SK-N-SH (cell line): ENCODE measurements at regions not wholly inside any gene's neighbourhood (a gene's known extent, or its start where the extent isn't known, plus 50 kb on each side); places are given as distances from the start of the nearest gene placed in this dataset.

Experiments
- CTCF ChIA-PET: fragments of 300-600, 350-600 bp; formaldehyde crosslinking; extraction: SDS; loops from one replicate; lab custom pipeline; 2021; lab: Yijun Ruan, JAX
- POLR2A ChIA-PET: fragments of 350-600 bp; sonication (Branson Sonifier 250); formaldehyde crosslinking; extraction: SDS; loops from one replicate; lab custom pipeline; 2020; ENCODE audit warnings: antibody characterized with exemption, inconsistent platforms; lab: Yijun Ruan, JAX
- DNase-seq: peaks from one replicate; pipeline ENCODE4 v3.0.0; 2012
- H2AFZ ChIP-seq: fragments of 200-600 bp; sonication (generic); 2 replicates; pipeline ENCODE4 v1.8.1; 2016; ENCODE audit warnings: antibody characterized with exemption, mild to moderate bottlenecking, low read depth
- H3F3A ChIP-seq: fragments of 200-600 bp; sonication (generic); replicated peaks from 2 replicates; pipeline ENCODE3; 2016; ENCODE audit warnings: antibody characterized with exemption, mild to moderate bottlenecking; ENCODE audit not compliant: insufficient read depth
- H3K27ac ChIP-seq, 2 experiments: fragments of 200-500 bp in 1 of 2; fragments of 200-600 bp in 1 of 2; sonication (Bioruptor generic) in 1 of 2; sonication (generic), shearing (Covaris generic) in 1 of 2; 2 replicates each; pipeline versions ENCODE4 v1.5.1 to v1.6.1; 2014 to 2016; ENCODE audit warnings: low read depth in 2 of 2, inconsistent platforms in 1 of 2, low read length in 1 of 2, mild to moderate bottlenecking in 1 of 2, mixed read lengths in 1 of 2
- H3K27me3 ChIP-seq: fragments of 200-600 bp; sonication (generic), shearing (Covaris generic); 2 replicates; pipeline ENCODE4 v1.6.1; 2016; ENCODE audit warnings: mixed run types; ENCODE audit not compliant: insufficient read depth
- H3K36me3 ChIP-seq, 2 experiments: fragments of 200-500 bp in 1 of 2; fragments of 200-600 bp in 1 of 2; sonication (Bioruptor generic) in 1 of 2; sonication (generic) in 1 of 2; replicated peaks in 1 of 2; 2 replicates each; pipeline versions ENCODE3 to v1.5.1; 2014 to 2016; ENCODE audit warnings: low read length in 1 of 2, mild to moderate bottlenecking in 1 of 2; ENCODE audit not compliant: insufficient read depth in 2 of 2, control insufficient read depth in 1 of 2
- H3K4me1 ChIP-seq, 2 experiments: fragments of 200-500 bp in 1 of 2; fragments of 200-600 bp in 1 of 2; sonication (Bioruptor generic) in 1 of 2; sonication (generic), shearing (Covaris generic) in 1 of 2; 2 replicates each; pipeline versions ENCODE4 v1.5.1 to v1.6.1; 2014 to 2016; ENCODE audit warnings: low read depth in 1 of 2, low read length in 1 of 2, mixed run types in 1 of 2; ENCODE audit not compliant: insufficient read depth in 2 of 2, control insufficient read depth in 1 of 2
- H3K4me2 ChIP-seq: fragments of 200-600 bp; sonication (generic), shearing (Covaris generic); 2 replicates; pipeline ENCODE4 v1.6.1; 2017; ENCODE audit warnings: mixed run types
- H3K4me3 ChIP-seq, 2 experiments: fragments of 200-500 bp in 1 of 2; fragments of 200-600 bp in 1 of 2; sonication (Bioruptor generic) in 1 of 2; sonication (generic), shearing (Covaris generic) in 1 of 2; 2 replicates each; pipeline versions ENCODE4 v1.5.1 to v1.8.1; 2014 to 2016; ENCODE audit warnings: low read depth in 2 of 2, inconsistent platforms in 1 of 2, low read length in 1 of 2, mild to moderate bottlenecking in 1 of 2, mixed read lengths in 1 of 2, moderate library complexity in 1 of 2
- H3K79me2 ChIP-seq: fragments of 200-600 bp; sonication (generic); 2 replicates; pipeline ENCODE4 v1.8.1; 2017; ENCODE audit warnings: mild to moderate bottlenecking; ENCODE audit not compliant: insufficient read depth
- H3K9ac ChIP-seq: fragments of 200-600 bp; sonication (generic); 2 replicates; pipeline ENCODE4 v1.6.1; 2017; ENCODE audit warnings: mixed run types
- H3K9me2 ChIP-seq: fragments of 200-600 bp; sonication (generic); 2 replicates; pipeline ENCODE4 v1.6.1; 2017; ENCODE audit warnings: mixed run types
- H3K9me3 ChIP-seq: fragments of 200-600 bp; sonication (generic); 2 replicates; pipeline ENCODE4 v1.6.1; 2017; ENCODE audit warnings: mixed run types, mild to moderate bottlenecking, moderate library complexity
- H4K20me1 ChIP-seq: fragments of 200-600 bp; sonication (generic); 2 replicates; pipeline ENCODE4 v1.6.1; 2017; ENCODE audit warnings: mild to moderate bottlenecking, mixed run types; ENCODE audit not compliant: insufficient read depth
- CTCF ChIP-seq: fragments of 200-600 bp; sonication (generic); IDR thresholded peaks from 2 replicates; pipeline ENCODE4 v1.6.1; 2017; ENCODE audit warnings: antibody characterized with exemption, mild to moderate bottlenecking, moderate library complexity
- FOXJ3 ChIP-seq: sonication (generic); formaldehyde crosslinking; IDR thresholded peaks from 2 replicates; pipeline ENCODE4 v1.5.1; 2020; ENCODE audit warnings: mild to moderate bottlenecking, missing genetic modification reagents
- GABPA ChIP-seq: IDR thresholded peaks from 2 replicates; pipeline ENCODE4 v1.4.0; 2012; ENCODE audit warnings: low read depth, mild to moderate bottlenecking
- IRF3 ChIP-seq: fragments of 150-350 bp; IDR thresholded peaks from 2 replicates; pipeline ENCODE4 v1.6.1; 2016; ENCODE audit warnings: mild to moderate bottlenecking, low read depth, low read length
- MEF2A ChIP-seq: IDR thresholded peaks from 2 replicates; pipeline ENCODE4 v1.4.0; 2012; ENCODE audit warnings: low read depth, borderline replicate concordance
- MXI1 ChIP-seq: IDR thresholded peaks from 2 replicates; pipeline ENCODE4 v1.6.1; 2012; ENCODE audit warnings: mild to moderate bottlenecking, low read depth, low read length, improper control_type of control experiment
- SIN3A ChIP-seq: IDR thresholded peaks from 2 replicates; pipeline ENCODE4 v1.6.1; 2012; ENCODE audit warnings: low read depth, mild to moderate bottlenecking, low read length, moderate library complexity, borderline replicate concordance
- TAF1 ChIP-seq: IDR thresholded peaks from 2 replicates; pipeline ENCODE4 v1.6.1; 2012; ENCODE audit warnings: low read depth, mild to moderate bottlenecking, low read length, moderate library complexity, borderline replicate concordance
- TCF12 ChIP-seq: IDR thresholded peaks from 2 replicates; pipeline ENCODE4 v1.4.0; 2012
- USF1 ChIP-seq: IDR thresholded peaks from 2 replicates; pipeline ENCODE4 v1.4.0; 2012; ENCODE audit warnings: low read depth, borderline replicate concordance
- USF2 ChIP-seq: fragments of 150-350 bp; IDR thresholded peaks from 2 replicates; pipeline ENCODE4 v1.6.1; 2017; ENCODE audit warnings: antibody characterized with exemption, low read length, low read depth, borderline replicate concordance
- WGBS: methylation state at CpG from one replicate; pipeline ENCODE4 v1.1.6; 2017; ENCODE audit warnings: low lambda C conversion rate; 5-methylcytosine and 5-hydroxymethylcytosine counted together

- no peaks in the 10 kb centered on the region for H3K9me3 ChIP-seq
- H3K9me2 ChIP-seq, result no peaks in the 10 kb centered on the region
- no peak overlapping the region for H3K9ac ChIP-seq
- no peaks in the 10 kb centered on the region for H4K20me1 ChIP-seq
- peaks cover 11 to 17% of the 10 kb centered on the region in 2 experiments; a peak in 2 of 4 replicates for H3K4me1 ChIP-seq
- H3K79me2 ChIP-seq, result no peaks in the 10 kb centered on the region
- peaks cover 11% of the 10 kb centered on the region for H3F3A ChIP-seq
- CTCF ChIA-PET, result no interaction called here
- no peaks in the 10 kb centered on the region for H3K36me3 ChIP-seq
- POLR2A ChIA-PET, result no interaction called here
- H3K27ac ChIP-seq, result no peak overlapping the region
- TF ChIP-seq CTCF (no peak), SIN3A (no peak), GABPA (no peak), TCF12 (no peak), IRF3 (no peak)
- H3K4me3 ChIP-seq, result no peak overlapping the region
- 83% methylated on average over 5 of the region's 5 CpGs for WGBS
- H3K4me2 ChIP-seq, result no peak overlapping the region
- no peak overlapping the region for H2AFZ ChIP-seq
- no peak for DNase-seq
- no peaks in the 10 kb centered on the region for H3K27me3 ChIP-seq
Observed at GRCh38 chr16:66135838-66136237, 230.7 kb upstream of the CDH5 start.

- no peak overlapping the region for H3K4me3 ChIP-seq
- H4K20me1 ChIP-seq, result no peaks in the 10 kb centered on the region
- H3K9me3 ChIP-seq, result no peaks in the 10 kb centered on the region
- ChIA-PET POLR2A (no interaction called here), CTCF (no interaction called here)
- peaks cover 11% of the 10 kb centered on the region for H3F3A ChIP-seq
- 67% methylated on average over 4 of the region's 4 CpGs for WGBS
- H3K9me2 ChIP-seq, result no peaks in the 10 kb centered on the region
- H2AFZ ChIP-seq, result no peak overlapping the region
- no peak overlapping the region for H3K27ac ChIP-seq
- no peaks in the 10 kb centered on the region for H3K27me3 ChIP-seq
- no peak overlapping the region for H3K4me2 ChIP-seq
- H3K36me3 ChIP-seq, result no peaks in the 10 kb centered on the region
- DNase-seq, result no peak
- no peaks in the 10 kb centered on the region for H3K79me2 ChIP-seq
- TF ChIP-seq FOXJ3 (no peak), USF1 (no peak), MXI1 (no peak), IRF3 (no peak), USF2 (no peak), MEF2A (no peak), TAF1 (no peak)
- no peak overlapping the region for H3K9ac ChIP-seq
- H3K4me1 ChIP-seq, result peaks cover 11 to 18% of the 10 kb centered on the region in 2 experiments; a peak in 2 of 4 replicates
Observed at GRCh38 chr16:66135421-66135831, 231.1 kb upstream of the CDH5 start.
